GM12892 (cell line): ENCODE measurements at regions not wholly inside any gene's neighbourhood (a gene's known extent, or its start where the extent isn't known, plus 50 kb on each side); places are given as distances from the start of the nearest gene placed in this dataset.

Experiments
- DNase-seq: peaks from one replicate; pipeline ENCODE4 v3.0.0; 2011; ENCODE audit not compliant: insufficient read length
- FAIRE-seq: peaks from 2 replicates; lab custom pipeline; 2011; peaks lifted over from hg19 to GRCh38; lab: Jason Lieb, UNC
- POLR2A ChIP-seq: IDR thresholded peaks from 2 replicates; pipeline ENCODE4 v1.6.1; 2011; ENCODE audit warnings: low read depth, low read length, control low read depth
- POLR2AphosphoS5 ChIP-seq: IDR thresholded peaks from 2 replicates; pipeline ENCODE4 v1.6.1; 2011; ENCODE audit warnings: low read depth, low read length, control low read depth
- TAF1 ChIP-seq: IDR thresholded peaks from 2 replicates; pipeline ENCODE4 v1.6.1; 2011; ENCODE audit warnings: low read depth, mild to moderate bottlenecking, control low read depth, low read length, borderline replicate concordance

GRCh38 chr4:37138789-37139188, 105.8 kb upstream of the NWD2 start:
- FAIRE-seq (peak; percentile 50), DNase-seq (no peak)
- no peak for TF ChIP-seq POLR2A
- no peak for TF ChIP-seq POLR2AphosphoS5
- TF ChIP-seq TAF1: no peak

- DNase-seq (no peak), FAIRE-seq (no peak)
- TF ChIP-seq POLR2A: no peak
- no peak for TF ChIP-seq TAF1
- TF ChIP-seq POLR2AphosphoS5: no peak
These were observed 104.6 kb upstream of the NWD2 start for GRCh38 chr4:37139987-37140386.

- no peak for DNase-seq
- FAIRE-seq: no peak
- TF ChIP-seq POLR2A: no peak
- TF ChIP-seq TAF1: no peak
- no peak for TF ChIP-seq POLR2AphosphoS5
These were observed 98.3 kb upstream of the NWD2 start for GRCh38 chr4:37146260-37146659.

GRCh38 chr4:37157476-37158167, 86.9 kb upstream of the NWD2 start:
- FAIRE-seq: no peak
- DNase-seq: no peak
- TF ChIP-seq TAF1 (no peak), POLR2A (no peak), POLR2AphosphoS5 (no peak)

- no peak for FAIRE-seq
- TF ChIP-seq POLR2A: no peak
- no peak for TF ChIP-seq POLR2AphosphoS5
- TF ChIP-seq TAF1: no peak
These were observed 83.9 kb upstream of the NWD2 start for GRCh38 chr4:37160653-37161052.

GRCh38 chr4:37165844-37166243, 78.7 kb upstream of the NWD2 start:
- no peak for FAIRE-seq
- no peak for TF ChIP-seq POLR2A
- TF ChIP-seq POLR2AphosphoS5: no peak

More at GRCh38 chr4:37160653-37161052, 83.9 kb upstream of the NWD2 start:
- no peak for DNase-seq

GRCh38 chr4:37169956-37170355, 74.6 kb upstream of the NWD2 start:
- DNase-seq: no peak
- FAIRE-seq: no peak
- TF ChIP-seq TAF1: no peak
- TF ChIP-seq POLR2AphosphoS5: no peak
- TF ChIP-seq POLR2A: no peak

More at GRCh38 chr4:37165844-37166243, 78.7 kb upstream of the NWD2 start:
- no peak for DNase-seq

- no peak for FAIRE-seq
These were observed 56.4 kb upstream of the NWD2 start for GRCh38 chr4:37188100-37188499.

More at GRCh38 chr4:37188100-37188499, 56.4 kb upstream of the NWD2 start:
- TF ChIP-seq TAF1 (no peak), POLR2A (no peak), POLR2AphosphoS5 (no peak)
- DNase-seq: no peak
